ENCODE measurements at regions not wholly inside any gene's neighbourhood (a gene's known extent, or its start where the extent isn't known, plus 50 kb on each side); places are given as distances from the start of the nearest gene placed in this dataset.

GRCh38 chr5:3734632-3735031, 139.0 kb downstream of the IRX1 start:
- in situ Hi-C loops (cut with HindIII; ENCODE audit: low sequenced_read_pairs), result no loop called here

- in situ Hi-C loops (cut with HindIII; ENCODE audit: low sequenced_read_pairs), result no loop called here
Observed at GRCh38 chr5:3736466-3736865, 140.8 kb downstream of the IRX1 start.

- in situ Hi-C loops (cut with HindIII; ENCODE audit: low sequenced_read_pairs), result no loop called here
Observed at GRCh38 chr5:3736926-3737325, 141.3 kb downstream of the IRX1 start.

- in situ Hi-C loops (cut with HindIII; ENCODE audit: low sequenced_read_pairs), result no loop called here
Observed at GRCh38 chr5:3738919-3739318, 143.3 kb downstream of the IRX1 start.

DNA sequence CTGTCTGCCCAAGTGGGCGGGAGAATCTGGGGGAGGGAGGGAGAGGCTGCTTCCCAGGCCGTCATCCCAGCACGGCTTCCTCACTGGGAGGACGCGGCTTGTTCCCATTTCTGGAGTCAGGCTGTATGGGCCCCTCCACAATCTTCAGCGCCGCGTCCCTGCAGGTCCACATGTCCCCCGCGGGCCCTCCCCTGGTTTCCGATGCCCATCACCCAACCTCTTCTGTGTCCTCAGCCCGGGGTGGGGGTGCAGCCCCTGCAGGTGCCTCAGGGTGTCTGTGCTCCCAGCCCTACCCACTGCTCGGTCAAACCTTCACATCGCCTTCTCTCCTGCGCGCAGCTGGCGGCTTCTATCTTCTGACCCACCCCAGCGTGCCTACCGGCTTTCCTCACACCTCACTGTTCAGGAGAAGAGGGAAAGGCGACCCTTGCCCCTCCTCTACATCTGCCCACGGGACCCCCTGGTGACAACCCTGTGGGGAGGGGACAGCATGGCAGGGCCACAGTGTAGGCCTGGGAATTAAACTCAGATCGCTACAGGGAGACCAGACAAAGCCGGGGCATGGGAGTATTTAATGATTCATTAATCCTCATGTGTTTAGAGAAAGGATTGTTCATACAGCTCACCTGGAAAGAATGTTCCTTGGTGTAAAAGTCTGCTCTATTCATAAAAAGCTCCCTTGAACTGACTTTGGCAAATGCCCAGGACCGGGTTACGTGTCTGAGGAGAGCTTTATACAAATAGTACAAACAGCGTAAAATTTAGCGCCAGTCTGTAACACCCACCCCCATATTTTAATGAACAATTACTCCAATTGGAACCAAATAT, 145.1 kb downstream of the IRX1 start:
- in situ Hi-C loops (cut with HindIII; ENCODE audit: low sequenced_read_pairs), result no loop called here

- in situ Hi-C loops (cut with HindIII; ENCODE audit: low sequenced_read_pairs), result no loop called here
Observed at GRCh38 chr5:3741374-3741770, 145.7 kb downstream of the IRX1 start.

- in situ Hi-C loops (cut with HindIII; ENCODE audit: low sequenced_read_pairs), result no loop called here
Observed at GRCh38 chr5:3742750-3743149, 147.1 kb downstream of the IRX1 start.

- in situ Hi-C loops (cut with HindIII; ENCODE audit: low sequenced_read_pairs), result no loop called here
Observed at GRCh38 chr5:3751846-3752245, 156.2 kb downstream of the IRX1 start.

GRCh38 chr5:3778000-3778550, 182.4 kb downstream of the IRX1 start:
- in situ Hi-C loops (cut with HindIII; ENCODE audit: low sequenced_read_pairs), result no loop called here

DNA sequence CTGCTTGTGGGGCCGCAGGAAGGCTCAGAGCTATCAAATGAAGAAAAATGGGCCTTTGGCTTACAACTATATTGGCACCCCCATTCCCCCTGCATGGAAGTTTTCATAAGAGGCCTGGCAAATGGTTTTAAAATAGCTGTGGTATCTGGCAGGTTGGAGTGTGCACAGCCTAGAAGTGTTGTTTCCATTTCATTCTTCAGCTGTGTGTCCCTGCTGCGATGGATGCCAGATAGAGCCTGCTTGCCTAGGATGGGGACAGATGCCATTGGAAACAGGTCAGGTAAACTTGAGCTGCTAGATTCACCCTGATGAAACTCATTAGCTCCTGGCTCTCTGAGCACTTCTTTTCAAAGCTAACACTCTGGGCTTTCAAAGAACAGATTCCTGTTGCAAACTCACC, 183.3 kb downstream of the IRX1 start:
- in situ Hi-C loops (cut with HindIII; ENCODE audit: low sequenced_read_pairs), result no loop called here

- in situ Hi-C loops (cut with HindIII; ENCODE audit: low sequenced_read_pairs), result no loop called here
Observed at GRCh38 chr5:3780278-3780677, 184.6 kb downstream of the IRX1 start.

- in situ Hi-C loops (cut with HindIII; ENCODE audit: low sequenced_read_pairs), result no loop called here
Observed at GRCh38 chr5:3780907-3781306, 185.3 kb downstream of the IRX1 start.

DNA sequence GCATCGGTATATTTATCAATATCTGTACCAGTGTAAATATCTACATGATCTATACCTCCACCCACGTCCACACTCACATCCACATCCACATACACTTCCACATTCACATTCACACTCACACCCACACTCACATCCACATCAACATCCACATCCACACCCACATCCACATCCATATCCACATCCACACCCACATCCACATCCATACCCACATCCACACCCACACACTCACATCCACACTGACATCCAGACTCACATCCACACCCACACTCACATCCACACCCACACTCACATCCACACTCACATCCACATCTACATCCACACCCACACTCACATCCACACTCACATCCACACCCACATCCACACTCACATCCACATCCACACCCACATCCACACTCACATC, 189.2 kb downstream of the IRX1 start:
- in situ Hi-C loops (cut with HindIII; ENCODE audit: low sequenced_read_pairs), result no loop called here

DNA sequence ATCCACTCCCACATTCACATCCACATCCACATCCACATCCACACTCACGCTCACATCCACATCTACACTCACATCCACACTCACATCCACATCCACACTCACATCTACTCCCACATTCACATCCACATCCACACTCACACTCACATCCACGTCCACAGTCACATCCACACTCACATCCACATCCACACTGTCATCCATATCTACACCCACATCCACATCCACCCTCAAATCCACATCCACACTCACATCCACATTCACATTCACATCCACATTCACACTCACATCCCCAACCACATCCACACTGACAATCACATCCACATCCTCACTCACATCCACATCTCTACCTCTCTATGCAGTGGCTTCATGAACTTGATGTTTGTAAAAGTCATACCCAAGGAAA, 190.5 kb downstream of the IRX1 start:
- in situ Hi-C loops (cut with HindIII; ENCODE audit: low sequenced_read_pairs), result no loop called here

- in situ Hi-C loops (cut with HindIII; ENCODE audit: low sequenced_read_pairs), result no loop called here
Observed at GRCh38 chr5:3786891-3787430, 191.3 kb downstream of the IRX1 start.

GRCh38 chr5:3787604-3788003, 192.0 kb downstream of the IRX1 start:
- in situ Hi-C loops (cut with HindIII; ENCODE audit: low sequenced_read_pairs), result no loop called here

- in situ Hi-C loops (cut with HindIII; ENCODE audit: low sequenced_read_pairs), result no loop called here
Observed at GRCh38 chr5:3789519-3790193, 194.0 kb downstream of the IRX1 start.

DNA sequence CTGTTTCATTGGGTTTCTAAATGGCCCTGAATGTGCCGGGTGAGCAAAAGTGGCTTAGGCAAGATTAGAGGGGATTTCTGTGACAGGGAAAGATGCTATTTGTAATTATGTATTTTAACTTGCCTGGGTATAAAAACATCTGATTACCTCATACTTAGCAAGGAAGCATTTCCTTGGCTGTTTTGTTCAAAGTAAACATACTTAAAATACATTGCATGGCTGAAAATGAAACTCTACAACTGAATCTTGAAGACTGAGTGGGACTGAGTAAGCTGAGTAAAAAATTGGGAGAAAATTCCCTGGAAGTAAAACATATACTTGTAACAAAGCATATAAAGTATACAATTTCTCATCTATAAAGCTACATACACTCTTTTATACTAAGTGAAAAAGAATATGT, 197.5 kb downstream of the IRX1 start:
- in situ Hi-C loops (cut with HindIII; ENCODE audit: low sequenced_read_pairs), result no loop called here

GRCh38 chr5:3794611-3795010, 199.0 kb downstream of the IRX1 start:
- in situ Hi-C loops (cut with HindIII; ENCODE audit: low sequenced_read_pairs), result no loop called here

GRCh38 chr5:3796736-3797135, 201.1 kb downstream of the IRX1 start:
- in situ Hi-C loops (cut with HindIII; ENCODE audit: low sequenced_read_pairs), result no loop called here

GRCh38 chr5:3801967-3802366, 206.3 kb downstream of the IRX1 start:
- in situ Hi-C loops (cut with HindIII; ENCODE audit: low sequenced_read_pairs), result no loop called here

DNA sequence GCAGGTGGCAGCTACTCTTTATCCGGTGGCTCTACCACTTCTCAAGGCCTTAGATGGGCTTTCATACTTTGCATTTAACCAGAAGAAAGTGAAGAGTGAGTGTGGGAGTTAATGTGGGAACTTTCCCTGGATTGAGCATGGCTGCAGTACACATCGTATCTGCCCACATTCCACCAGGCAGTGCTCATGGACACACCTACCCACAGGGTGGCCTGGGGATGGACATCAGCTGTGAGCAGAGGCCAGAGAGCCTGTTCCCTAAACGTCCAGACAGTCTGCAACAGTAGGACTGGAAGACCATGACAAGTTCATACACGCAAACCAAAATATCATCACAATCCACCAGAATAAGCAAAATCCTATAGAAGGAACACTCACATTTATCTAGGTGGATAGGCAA, 213.8 kb downstream of the IRX1 start:
- in situ Hi-C loops (cut with HindIII; ENCODE audit: low sequenced_read_pairs), result no loop called here
